K562 (cell line): ENCODE measurements at regions not wholly inside any gene's neighbourhood (a gene's known extent, or its start where the extent isn't known, plus 50 kb on each side); places are given as distances from the start of the nearest gene placed in this dataset.

Experiments used
- MEF2A ChIP-seq: IDR thresholded peaks from 2 replicates; pipeline ENCODE4 v1.6.1; 2011; ENCODE audit warnings: low read depth, mild to moderate bottlenecking, low read length, moderate library complexity; ENCODE audit not compliant: control insufficient read depth
- POLR2A ChIP-seq: fragments of 450-650 bp; conservative IDR thresholded peaks from 2 replicates; pipeline ENCODE4 v1.6.1; 2016
- PTTG1 ChIP-seq: fragments of 450-650 bp; IDR thresholded peaks from 2 replicates; pipeline ENCODE4 v1.6.1; 2016; ENCODE audit warnings: low read depth, mild to moderate bottlenecking, missing genetic modification characterization, missing compliant biosample characterization

DNA sequence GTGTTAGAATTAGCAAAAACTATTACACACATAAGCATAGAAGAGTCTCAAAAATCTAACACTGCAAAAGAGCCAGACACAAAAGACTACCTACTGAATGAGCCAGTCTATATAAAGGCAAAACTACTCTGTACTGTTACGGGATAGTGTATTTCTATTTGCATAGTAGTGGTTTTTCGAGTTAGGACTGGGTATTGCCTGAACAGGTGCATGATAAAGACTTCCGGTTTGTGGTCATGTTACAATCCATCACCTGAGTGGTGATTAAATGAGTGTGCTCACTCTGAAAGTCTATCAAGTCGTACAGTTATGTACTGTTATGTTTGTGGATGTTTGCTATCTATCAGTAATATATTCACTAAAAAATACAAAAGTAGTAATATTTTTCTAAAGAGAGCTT is 523.3 kb upstream of the SYT4 start:
- no peak for TF ChIP-seq MEF2A
- no peak for TF ChIP-seq PTTG1 (tag)
- TF ChIP-seq POLR2A: no peak
